Germinal center (tissue), 1 donor: ENCODE measurements at regions not wholly inside any gene's neighbourhood (a gene's known extent, or its start where the extent isn't known, plus 50 kb on each side); places are given as distances from the start of the nearest gene placed in this dataset.

ENCODE experiments used
- DNase-seq: peaks from one replicate; pipeline ENCODE4 v3.0.0; 2012; ENCODE audit warnings: mixed read lengths, low spot score

DNA sequence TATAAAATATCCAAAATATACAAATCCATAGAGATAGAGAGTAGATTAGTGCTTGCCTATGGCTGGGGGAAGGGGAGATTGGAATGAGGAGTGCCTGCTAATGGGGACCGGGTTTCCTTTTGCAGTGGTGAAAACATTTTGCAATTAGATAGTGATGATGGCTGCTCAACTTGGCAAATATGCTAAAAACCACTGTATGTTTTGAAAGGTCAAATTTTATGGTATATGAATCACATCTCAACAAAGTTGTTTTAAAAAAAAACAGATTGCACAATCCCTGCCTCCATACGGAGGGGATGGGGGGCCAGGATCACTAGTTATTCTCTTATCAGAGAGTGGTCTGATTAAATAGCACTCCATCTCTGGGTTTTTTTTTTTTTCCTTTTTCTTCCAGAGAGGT, 76.9 kb upstream of the RIPOR2 start:
- DNase-seq = no peak

DNA sequence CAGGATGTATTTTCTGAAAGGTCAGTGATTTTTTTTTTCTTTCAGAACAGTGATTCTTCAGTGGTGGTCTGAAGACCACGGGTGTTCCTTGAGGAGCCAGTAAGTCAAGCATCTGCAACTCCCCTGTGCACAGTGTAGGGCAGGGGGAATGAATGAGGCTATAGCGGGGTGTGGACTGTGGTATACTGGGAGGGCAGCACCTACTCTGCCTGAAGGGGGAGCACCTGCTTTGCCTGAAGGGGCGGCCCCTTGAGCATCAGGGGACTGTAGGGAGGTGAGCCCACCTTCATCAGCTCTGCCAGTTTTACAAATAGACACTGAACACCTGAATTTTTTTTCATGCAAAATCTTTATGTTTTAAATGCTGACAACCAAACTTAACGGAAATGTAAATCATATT, 77.5 kb upstream of the RIPOR2 start:
- DNase-seq = peak; percentile 59

DNA sequence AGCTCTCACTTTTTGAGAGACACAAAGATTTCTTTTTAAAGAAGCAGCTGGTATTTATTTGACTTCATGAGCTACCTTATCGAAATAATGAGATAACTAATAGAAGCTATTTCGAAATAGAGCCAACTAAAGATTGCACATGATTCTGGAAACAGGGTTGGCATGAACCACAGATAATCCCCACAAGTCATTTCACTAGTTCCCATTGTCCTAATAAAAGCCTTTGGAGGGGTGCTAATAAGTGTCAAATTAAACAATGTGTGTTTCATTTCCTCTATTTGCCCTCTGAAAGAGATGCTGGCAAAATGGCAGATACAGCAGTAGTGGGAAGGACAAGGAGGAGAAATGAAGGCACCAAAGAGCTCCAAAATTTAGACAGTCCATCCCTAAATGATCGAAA, 78.6 kb upstream of the RIPOR2 start:
- DNase-seq = no peak

DNA sequence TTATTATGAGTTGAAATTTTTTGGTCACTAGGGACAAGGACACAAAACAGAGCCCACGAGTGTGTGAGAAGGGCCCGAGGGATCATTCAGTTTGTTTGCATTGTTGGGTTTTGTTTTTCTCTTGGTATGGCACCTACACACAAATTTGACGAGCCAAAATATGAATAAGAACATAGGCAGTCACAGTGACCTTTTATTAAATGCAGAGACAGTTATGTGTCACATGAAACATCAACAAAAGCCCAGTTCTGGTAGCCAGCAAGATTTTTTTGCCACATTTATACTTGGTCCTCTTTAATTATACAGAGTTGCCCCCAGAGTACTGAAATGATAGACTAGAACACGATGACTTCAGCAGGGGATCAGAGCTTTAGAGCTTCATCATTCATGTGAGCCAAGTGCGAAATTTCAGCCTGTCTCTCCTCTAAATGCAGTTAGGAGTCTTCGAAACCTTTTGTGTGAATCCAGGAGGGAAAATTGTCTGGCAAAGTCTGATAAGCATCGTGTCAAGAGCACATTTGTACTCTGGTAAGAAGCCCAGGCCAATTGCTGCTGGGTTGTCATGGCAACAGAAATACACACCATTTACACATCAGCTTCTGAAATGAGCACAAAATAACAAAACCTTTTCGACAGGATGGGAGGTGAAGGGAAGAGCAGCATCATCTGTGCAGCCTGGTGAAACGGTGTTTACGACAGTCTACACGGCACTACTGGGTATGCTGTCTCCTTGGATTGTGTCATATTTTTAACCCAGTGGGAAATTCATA, 79.2 kb upstream of the RIPOR2 start:
- peak; percentile 40 for DNase-seq

DNA sequence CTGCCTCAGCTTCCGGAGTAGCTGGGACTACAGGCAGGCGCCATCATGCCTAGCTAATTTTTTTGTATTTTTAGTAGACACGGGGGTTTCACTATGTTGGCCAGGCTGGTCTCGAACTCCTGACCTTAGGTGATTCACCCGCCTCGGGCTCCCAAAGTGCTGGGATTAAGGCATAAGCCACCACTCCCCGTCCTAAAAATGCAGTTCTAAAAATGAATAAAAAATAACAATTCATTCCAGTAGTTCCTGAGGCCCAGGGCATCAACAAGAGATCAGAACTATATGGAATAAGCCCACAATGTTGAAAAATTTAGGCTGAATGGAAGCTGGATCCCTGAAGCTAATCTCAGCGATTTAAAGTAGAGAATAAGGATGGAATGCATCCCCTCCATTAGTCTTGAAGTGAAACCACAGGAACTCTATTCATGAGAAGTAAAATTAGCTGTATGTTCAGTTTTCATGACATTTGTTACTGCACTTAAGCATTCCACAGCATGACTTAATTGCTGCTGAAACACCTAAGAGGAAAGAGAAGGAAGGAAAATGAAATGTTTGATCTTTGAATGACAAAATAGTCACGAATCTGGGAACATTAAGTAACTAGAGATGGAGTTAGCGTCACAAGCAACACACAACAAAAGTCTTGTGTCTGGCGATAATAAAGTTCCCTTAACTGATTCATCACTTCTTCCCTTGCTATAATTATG, 80.4 kb upstream of the RIPOR2 start:
- DNase-seq = no peak

DNA sequence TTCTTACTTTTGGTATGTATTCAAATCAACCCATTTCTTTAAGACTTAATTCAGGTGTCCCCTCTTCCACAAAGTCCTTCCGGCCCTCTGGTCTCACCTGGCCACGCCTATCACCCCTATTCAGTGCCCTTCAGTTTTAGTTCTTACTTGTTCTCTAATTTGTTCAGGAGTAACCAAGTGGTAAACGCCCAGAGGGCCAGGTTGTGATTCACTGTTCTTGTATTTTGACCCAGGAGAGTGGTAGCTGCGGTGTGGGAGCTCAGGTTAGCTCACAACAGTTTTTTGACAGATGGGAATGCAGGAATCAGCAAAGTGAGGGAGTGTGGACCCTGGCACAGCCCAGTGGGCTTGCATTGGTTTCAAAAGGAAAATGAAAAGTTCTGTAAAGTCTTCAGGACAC, 81.7 kb upstream of the RIPOR2 start:
- DNase-seq = no peak

DNA sequence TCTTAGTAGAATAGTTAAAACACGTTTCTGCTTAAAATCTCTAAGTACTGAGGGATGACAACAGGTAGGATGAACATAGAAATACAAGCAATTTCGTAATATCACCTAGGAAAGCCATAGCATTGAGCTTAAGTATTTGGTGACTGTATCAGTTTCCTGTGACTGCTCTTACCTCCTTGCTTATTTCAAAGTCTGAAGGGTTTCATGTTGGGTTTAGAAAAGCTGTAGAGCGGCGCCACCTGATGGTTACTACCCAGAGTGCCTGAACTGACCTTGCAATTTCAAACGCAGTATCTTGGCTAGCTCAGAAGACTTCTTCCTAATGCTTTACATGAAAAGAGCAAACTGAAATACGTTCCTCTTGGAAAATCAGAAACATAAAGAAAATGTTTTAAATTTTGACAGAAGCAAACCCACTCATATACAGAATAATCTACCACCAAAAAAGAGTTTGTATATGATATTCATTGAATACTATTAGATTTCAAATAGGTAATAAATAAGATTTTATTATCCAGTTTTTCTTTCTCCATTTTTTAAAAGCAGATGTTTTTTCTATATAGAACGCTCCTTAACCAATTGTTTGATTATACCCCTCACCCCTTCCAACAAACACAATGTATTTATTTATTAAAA, 82.3 kb upstream of the RIPOR2 start:
- peak; percentile 55 for DNase-seq

DNA sequence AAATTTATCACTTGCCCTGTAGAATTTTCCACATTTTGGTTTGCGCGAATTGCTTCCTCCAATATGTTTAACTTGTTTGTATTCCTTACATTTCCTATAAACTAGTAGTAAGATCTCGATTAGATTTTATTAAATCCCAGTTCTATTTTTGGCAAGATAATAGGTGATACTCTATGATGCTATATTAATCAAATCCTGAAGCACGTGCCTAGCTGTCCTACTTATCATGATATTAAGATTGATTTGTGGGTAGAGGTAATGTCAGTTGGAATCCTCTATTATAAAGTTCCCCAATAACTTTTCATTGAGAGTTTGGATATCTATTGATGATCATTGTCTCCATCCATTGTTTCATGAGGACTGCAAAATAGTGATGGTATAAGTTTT, 82.8 kb upstream of the RIPOR2 start:
- DNase-seq = no peak

DNA sequence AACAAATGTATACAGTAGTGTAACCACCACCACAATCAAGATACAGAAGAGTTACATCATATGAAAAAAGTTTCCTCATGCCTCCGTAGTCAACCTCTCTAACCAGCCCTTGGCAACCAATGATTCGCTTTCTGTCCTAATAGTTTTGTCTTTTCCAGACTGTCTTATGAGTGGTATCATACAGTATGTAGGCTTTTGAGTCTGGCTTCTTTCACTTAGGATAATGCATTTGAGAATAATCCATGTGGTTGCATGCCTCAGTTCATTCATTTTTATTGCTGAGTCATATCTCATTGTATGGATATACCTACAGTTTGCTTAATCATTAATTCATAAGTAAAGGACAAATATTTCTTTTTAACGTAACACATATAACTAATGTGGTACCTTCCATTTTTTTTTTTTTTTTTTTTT, 86.4 kb upstream of the RIPOR2 start:
- no peak for DNase-seq

DNA sequence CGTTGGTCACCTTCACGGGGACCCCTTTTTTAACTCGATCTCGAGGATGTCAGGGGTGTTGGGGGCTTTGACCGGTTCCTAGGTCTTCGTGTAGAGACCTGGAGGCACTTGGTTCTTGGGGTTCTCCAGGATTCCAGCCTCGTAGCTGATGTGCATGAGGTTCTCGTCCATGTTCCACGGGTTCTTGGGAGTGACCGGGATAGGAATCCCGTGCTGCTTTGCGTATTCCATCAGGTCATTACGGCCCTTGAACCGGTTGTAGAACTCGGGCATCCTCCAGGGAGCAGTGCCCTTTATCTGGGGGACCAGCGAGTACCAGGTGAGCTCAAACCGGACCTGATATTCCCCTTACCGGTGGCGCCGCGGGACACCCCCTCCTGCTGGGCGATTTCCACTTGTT, 88.0 kb upstream of the RIPOR2 start:
- DNase-seq = no peak

DNA sequence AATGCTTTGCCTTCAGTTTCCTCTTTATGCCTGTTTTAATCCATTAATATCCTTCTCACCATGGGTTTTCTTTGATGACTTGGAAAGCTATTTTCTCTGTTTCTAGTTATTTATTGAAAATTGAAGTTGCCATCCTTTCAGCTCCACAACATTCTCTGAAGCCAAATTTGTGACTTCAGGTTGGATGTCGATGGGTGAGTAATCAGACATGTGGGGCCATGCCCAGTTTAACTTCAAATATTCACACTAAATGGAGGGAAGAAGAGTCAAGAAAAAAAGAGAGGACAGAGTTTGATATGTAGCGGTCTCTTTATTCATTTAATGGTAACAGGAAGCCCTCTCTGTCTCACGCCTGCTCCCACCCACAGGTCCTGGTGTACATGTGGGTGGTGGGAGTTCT, 89.1 kb upstream of the RIPOR2 start:
- no peak for DNase-seq

DNA sequence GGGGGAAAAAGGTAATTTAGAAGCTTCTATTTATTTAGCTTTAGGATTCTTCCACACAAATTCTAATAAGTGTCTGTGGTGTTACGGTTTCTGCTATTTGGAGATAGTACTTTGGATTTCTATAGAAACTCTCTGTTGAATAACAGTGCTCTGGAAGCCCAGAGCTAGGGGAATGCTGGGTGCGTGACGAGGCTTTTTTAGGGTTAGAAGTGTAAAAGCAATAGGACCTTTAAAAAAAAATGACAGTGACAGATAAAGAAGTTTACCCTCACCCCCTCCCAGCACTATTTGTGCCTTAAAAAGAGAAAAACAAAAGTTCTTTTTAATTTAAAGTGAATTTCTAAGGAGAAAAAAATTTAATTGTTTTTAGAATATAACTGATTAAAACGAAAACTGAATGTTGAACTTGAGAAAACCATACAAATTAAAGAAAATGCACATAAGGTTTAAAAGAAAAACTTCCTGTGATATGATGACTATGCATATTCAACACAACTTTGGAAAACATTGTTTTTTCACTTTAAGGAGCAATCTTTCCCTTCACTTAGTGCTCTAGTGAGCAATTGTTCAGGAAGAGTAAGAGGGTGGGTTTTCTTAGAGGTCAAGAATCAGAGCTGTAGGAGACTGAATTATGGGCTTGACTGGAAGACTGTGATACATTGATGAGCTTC, 89.6 kb upstream of the RIPOR2 start:
- DNase-seq = no peak

DNA sequence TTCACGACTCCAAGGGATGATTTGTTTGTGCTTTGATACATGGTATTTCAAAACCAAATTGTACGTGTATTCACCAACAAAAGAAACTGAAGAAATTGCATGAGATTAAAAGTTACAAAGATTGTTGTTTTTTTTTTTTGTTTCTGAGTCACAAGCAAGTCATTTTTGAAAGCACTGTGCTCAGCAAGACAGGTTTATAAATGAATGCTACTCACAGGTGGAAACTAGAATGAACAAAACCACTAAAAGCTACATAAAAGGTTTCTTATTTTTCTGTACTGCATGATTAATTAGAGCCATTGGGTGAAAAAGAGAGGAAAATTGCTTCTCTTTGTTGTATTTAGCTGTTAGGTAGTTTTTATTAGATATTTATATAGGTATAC, 90.2 kb upstream of the RIPOR2 start:
- no peak for DNase-seq

DNA sequence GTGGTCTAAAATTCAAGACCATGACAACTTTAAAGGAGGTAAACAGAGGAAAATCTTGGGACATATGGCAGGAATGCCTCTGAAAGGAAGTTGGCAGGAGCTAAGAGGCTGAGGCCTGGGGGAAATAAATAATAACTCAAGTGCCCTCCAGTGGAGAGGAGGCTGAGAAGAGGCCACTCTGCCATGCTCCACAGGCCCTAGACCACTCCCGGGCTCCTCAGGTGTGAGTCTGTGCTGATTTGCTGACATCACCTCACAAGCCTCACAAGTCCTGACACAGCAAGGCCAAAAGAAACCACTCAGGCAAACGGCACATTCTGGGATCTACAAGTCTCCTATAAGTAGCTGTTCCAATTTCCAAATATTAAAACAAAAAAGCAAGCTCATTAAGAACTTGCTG, 91.0 kb upstream of the RIPOR2 start:
- DNase-seq = no peak

DNA sequence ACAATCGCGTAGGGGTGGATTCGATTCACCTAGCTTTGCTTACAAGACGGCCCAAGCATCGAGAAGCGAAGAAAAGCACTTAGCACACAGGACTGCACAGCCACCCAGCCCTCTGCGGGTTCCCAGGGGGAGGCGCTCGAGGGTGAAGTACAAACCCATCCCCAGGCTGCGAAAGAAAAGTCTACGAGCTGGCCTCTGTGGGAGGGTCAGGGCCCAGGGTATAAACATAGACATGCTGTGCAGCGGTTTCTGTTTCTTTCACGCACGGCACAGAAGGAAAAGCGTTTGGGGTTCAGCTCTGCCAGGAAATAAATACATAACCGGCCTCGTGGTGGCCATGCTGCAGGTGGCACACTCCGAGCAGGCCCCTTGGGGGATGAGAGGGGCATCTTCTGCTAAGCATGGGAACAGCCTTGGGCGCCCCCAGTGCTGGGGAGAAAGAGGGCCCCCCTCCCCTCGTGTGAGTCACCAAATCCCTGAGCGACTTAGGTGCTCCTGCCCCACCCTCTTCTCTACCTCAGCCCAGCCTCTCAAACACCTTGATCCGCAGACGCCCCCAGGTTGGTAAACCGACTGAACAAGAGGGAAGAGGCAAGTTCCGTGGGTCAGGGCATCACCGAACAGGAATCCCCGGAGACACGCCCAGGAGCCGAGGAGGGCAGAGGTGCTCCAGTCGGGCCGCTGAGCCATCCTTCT, 91.6 kb upstream of the RIPOR2 start:
- peak; percentile 85 for DNase-seq

DNA sequence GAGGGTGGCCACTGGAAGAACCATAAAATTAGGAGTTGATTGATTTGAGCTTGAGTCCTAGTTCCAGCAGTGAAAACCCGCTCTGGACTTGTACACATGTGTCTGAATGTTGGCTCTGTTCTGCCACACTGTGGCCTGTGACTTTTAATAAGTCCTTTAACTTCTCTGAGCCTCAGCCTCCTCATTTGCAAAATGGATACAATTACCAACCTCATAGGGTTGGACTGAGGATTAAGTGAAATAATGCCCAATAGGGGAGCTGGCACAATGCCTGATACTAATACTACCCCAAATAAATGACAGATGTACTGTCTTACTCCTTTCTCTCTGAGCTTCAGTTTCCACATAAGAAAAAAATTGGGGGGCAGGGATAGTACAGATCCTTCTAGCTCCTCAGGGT, 92.6 kb upstream of the RIPOR2 start:
- no peak for DNase-seq

DNA sequence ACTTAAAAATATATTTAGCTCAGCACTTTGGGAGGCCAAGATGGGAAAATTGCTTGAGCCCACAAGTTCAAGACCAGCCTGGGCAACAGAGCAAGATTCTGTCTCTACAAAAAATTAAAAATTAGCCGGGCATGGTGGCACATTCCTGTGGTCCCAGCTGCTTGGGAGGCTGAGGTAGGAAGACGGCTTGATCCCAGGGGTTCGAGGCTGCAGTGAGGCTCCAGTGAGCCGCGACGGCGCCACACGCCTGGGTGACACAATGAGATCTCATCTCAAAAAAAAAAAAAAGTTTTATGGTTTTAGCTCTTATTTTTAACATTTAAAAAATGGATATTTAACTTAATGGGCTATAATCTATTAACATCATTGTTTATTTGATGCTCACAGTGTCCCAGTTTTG, 97.2 kb upstream of the RIPOR2 start:
- DNase-seq = no peak

DNA sequence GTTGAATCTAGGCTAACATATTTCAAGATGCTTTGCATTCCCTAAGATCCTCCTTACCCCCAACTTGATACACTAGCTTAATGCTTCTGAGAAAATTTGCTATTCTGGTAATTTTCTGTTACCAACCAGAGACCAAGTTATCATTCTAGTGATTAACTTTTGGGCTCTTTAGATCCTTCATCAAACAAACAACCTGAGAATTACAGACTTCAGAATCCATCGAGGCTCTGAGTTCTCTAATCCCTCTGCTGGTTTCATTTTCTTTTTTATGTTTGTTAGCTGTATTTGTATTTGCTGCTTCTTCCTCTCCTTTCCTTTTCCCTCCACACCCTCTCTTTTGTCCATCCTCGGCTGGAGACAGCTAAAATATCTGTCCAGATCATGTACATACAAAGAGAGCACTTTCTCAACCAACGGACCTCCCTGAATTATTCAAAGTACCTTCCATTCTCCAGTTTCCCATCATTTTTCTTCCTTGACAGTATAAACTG, 98.7 kb upstream of the RIPOR2 start:
- no peak for DNase-seq

DNA sequence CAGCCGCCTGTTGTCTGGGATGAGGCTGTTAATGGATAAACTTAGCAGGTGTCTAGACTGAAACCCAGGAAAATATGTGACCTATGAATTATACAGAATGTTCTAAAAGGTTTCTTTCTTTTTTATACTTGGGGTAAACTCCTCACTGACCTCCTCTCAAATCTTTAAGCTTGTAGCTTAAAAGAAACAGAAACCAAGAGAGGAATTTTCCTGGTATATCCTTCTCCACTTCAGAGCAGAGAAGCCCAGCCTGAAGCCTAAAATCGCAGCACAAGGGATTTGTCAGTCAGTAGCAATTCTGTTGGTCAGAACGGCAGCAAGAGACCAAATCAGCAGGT, 99.4 kb upstream of the RIPOR2 start:
- no peak for DNase-seq

DNA sequence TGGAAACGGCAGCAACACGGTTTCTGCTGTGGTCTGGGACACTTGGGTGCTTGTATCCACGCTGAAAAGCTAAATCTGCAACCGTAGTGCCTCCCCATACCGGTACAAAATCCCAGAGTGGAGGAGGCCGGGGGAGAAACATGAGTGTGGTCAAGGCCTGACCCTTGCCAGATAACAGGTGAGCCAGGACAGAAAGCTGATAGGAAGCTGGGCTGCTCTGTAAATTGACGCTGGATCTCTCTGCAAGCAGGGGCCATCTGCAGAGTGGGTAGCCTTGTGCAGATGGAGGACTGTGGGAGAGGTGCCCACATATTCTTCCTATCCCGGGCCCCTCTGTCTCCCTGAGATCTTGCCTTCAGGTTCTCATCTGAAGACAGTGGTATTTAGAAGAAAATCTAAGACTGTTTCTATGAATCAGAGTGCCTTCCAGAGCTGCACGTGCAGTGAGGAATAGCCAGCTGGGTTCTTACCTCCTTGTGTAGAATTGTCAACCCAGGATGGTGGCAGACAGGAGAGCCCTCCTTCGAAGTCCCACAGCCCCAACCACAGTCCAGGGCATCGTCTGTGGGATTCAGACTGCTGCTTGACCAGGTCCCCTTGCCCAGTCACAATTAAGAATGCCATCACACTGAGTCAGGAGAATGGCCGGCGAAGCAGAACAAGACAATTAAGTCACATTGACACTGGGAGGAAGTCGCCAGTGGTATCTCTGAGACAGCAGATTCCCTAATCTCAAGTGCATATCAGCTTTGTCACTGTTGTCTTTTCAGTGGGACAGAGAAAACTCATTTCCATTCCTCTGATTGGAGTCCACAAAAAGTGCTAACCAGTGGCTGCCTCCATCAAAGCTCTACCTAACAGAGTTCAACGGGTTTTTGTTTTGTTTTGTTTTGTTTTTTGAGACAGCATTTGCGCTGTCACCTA, 100.0 kb upstream of the RIPOR2 start:
- no peak for DNase-seq

DNA sequence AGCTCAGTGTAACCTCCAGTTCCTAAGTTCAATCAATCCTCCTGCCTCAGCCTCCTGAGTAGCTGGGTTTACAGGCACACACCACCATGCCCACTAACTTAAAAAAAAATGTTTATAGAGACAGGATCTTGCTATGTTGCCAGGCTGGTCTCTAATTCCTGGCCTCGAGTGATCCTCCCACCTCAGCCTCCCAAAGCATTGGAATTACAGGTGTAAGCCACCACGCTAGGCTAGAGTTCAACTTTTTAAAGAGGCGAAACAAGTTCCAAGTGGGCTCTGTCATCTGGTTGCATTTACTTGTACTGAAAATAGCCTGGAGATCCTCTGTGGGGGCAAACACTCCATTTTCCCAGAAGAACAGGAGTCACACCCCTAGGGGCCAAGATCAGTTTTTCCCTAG, 100.7 kb upstream of the RIPOR2 start:
- no peak for DNase-seq
